HK-2 (cell line): ENCODE measurements at regions not wholly inside any gene's neighbourhood (a gene's known extent, or its start where the extent isn't known, plus 50 kb on each side); places are given as distances from the start of the nearest gene placed in this dataset.
"Not testable (repeated sequence)": the region's sequence is repeated elsewhere in the genome, so short reads cannot be mapped to it uniquely, and the experiment has no call there.

ENCODE experiments used
- DNase-seq: peaks from one replicate; pipeline ENCODE4 v3.0.0-alpha.2; 2018; ENCODE audit not compliant: unreplicated experiment

- DNase-seq, result no peak
Measured at GRCh38 chr14:105581551-105582341, 55.4 kb downstream of the TMEM121 start.

GRCh38 chr14:105582639-105583038 lies 56.3 kb downstream of the TMEM121 start:
- DNase-seq, result no peak

- DNase-seq, result not testable (repeated sequence)
Measured at GRCh38 chr14:105583914-105584313, 57.5 kb downstream of the TMEM121 start.

GRCh38 chr14:105585290-105585689 lies 58.9 kb downstream of the TMEM121 start:
- DNase-seq, result not testable (repeated sequence)

- not testable (repeated sequence) for DNase-seq
Measured at GRCh38 chr14:105585722-105586121, 59.3 kb downstream of the TMEM121 start.

- DNase-seq, result not testable (repeated sequence)
Measured at GRCh38 chr14:105586144-105586872, 59.9 kb downstream of the TMEM121 start.

GRCh38 chr14:105587034-105587433 lies 60.7 kb downstream of the TMEM121 start:
- not testable (repeated sequence) for DNase-seq

GRCh38 chr14:105587482-105588235 lies 61.3 kb downstream of the TMEM121 start:
- DNase-seq, result not testable (repeated sequence)

GRCh38 chr14:105588236-105588860 lies 62.0 kb downstream of the TMEM121 start:
- DNase-seq, result no peak

GRCh38 chr14:105589161-105589925 lies 63.0 kb downstream of the TMEM121 start:
- DNase-seq, result no peak

GRCh38 chr14:105589926-105590185 lies 63.5 kb downstream of the TMEM121 start:
- DNase-seq, result not testable (repeated sequence)

GRCh38 chr14:105591052-105591451 lies 64.7 kb downstream of the TMEM121 start:
- no peak for DNase-seq

GRCh38 chr14:105591792-105592341 lies 65.5 kb downstream of the TMEM121 start:
- not testable (repeated sequence) for DNase-seq

- not testable (repeated sequence) for DNase-seq
Measured at GRCh38 chr14:105592646-105593045, 66.3 kb downstream of the TMEM121 start.

GRCh38 chr14:105595346-105595745 lies 69.0 kb downstream of the TMEM121 start:
- DNase-seq, result not testable (repeated sequence)

GRCh38 chr14:105596374-105596773 lies 70.0 kb downstream of the TMEM121 start:
- DNase-seq, result not testable (repeated sequence)

GRCh38 chr14:105598040-105598763 lies 71.8 kb downstream of the TMEM121 start:
- not testable (repeated sequence) for DNase-seq

GRCh38 chr14:105598925-105599586 lies 72.7 kb downstream of the TMEM121 start:
- DNase-seq, result not testable (repeated sequence)

- not testable (repeated sequence) for DNase-seq
Measured at GRCh38 chr14:105600195-105600938, 74.0 kb downstream of the TMEM121 start.
